ENCODE measurements at regions not wholly inside any gene's neighbourhood (a gene's known extent, or its start where the extent isn't known, plus 50 kb on each side); places are given as distances from the start of the nearest gene placed in this dataset.
A peak's percentile ranks its signal among the peaks of the same experiment; 100 is the strongest.

DNA sequence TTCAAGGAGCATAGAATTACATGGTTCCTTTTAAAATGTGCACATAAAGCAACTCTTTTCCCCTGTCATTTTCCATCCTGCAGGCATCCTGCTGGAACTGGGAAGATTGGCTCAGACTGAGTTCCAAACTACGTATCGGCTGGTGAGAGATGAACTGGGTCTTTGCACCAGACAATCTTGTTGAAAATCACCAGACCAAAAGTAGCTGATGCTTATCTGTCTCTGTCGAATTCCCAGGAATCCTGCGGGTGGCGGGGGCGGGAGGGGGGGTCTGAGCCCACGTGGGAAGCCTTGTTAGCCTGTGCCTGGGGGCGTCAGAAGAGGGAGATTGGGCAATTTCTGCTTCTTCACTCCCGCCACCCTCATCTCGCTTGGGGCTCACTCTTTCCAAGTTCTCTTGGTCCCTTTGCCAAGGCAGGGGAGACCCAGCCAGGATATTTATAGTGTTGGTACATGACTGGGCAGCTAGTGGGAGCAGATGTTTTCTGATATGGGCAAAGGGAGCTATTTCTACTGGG lies 90.1 kb upstream of the SLC25A33 start:
- Histone ChIP-seq H3K4me2 (ENCODE audit: low read depth, low read length) (peak overlapping the region; percentile 71), H3K27ac (ENCODE audit: extremely low read length, insufficient read depth, low read length) (no peak overlapping the region), H3K36me3 (replicated peaks in 1 of 2; ENCODE audit: control insufficient read depth in 1 of 2, insufficient read depth in 2 of 2, low read length in 2 of 2) (no peaks in the 10 kb centered on the region), H4K20me1 (ENCODE audit: insufficient read depth, low read length) (no peaks in the 10 kb centered on the region), H3K79me2 (ENCODE audit: insufficient read depth, low read length) (no peaks in the 10 kb centered on the region), H3K4me1 (ENCODE audit: insufficient read depth, low read length) (peaks cover 80% of the 10 kb centered on the region), H3K9ac (ENCODE audit: insufficient read depth, low read depth, low read length) (no peak overlapping the region; the same call in 1 of the 2 replicates), H3K27me3 (ENCODE audit: control insufficient read depth in 1 of 2, insufficient read depth in 2 of 2, low read length in 2 of 2) (no peaks in the 10 kb centered on the region; a peak in 1 of 5 replicates), H2AFZ (ENCODE audit: low read length) (no peak overlapping the region), H3K9me3 (ENCODE audit: low read length) (no peaks in the 10 kb centered on the region), H3K4me3 (replicated peaks in 1 of 3; ENCODE audit: insufficient read depth in 1 of 3, low read depth in 2 of 3, low read length in 3 of 3) (peak overlapping the region in 1 of 3 experiments; percentile 40; a peak in 1 of 6 replicates)
- FAIRE-seq (peak; percentile 72), ATAC-seq (no peak; the same call in 2 of the 3 replicates), DNase-seq (ENCODE audit: low spot score) (peak; percentile 21)
- in situ Hi-C loops (cut with HindIII; ENCODE audit: extremely low pct_ligation_motif_present, low pct_unique_long_range_greater_than_20kb): no loop called here
- BruUV-seq (replicated peaks): no TSS peak
- intact Hi-C loops (cut with micrococcal nuclease; ENCODE audit: unreplicated experiment): loop anchor here (2.0 kb wide), 1 partner anchor 20 kb away; no protein-coding TSS in a partner anchor
- POLR2A ChIA-PET: interaction anchor here (1.2 to 1.8 kb wide), 2 partner anchors 9 to 11 kb away, joined by 3 to 6 read pairs; no protein-coding TSS in a partner anchor
- WGBS (ENCODE audit: low lambda C conversion rate): 6% methylated on average over 10 of the region's 10 CpGs
- TF ChIP-seq, protein P1, sequence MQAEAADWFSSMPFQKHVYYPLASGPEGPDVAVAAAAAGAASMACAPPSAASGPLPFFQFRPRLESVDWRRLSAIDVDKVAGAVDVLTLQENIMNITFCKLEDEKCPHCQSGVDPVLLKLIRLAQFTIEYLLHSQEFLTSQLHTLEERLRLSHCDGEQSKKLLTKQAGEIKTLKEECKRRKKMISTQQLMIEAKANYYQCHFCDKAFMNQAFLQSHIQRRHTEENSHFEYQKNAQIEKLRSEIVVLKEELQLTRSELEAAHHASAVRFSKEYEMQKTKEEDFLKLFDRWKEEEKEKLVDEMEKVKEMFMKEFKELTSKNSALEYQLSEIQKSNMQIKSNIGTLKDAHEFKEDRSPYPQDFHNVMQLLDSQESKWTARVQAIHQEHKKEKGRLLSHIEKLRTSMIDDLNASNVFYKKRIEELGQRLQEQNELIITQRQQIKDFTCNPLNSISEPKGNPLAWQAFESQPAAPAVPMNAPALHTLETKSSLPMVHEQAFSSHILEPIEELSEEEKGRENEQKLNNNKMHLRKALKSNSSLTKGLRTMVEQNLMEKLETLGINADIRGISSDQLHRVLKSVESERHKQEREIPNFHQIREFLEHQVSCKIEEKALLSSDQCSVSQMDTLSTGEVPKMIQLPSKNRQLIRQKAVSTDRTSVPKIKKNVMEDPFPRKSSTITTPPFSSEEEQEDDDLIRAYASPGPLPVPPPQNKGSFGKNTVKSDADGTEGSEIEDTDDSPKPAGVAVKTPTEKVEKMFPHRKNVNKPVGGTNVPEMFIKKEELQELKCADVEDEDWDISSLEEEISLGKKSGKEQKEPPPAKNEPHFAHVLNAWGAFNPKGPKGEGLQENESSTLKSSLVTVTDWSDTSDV (CRISPR knock-in tag; IDR thresholded peaks at IDR 0.05): no peak
- TF ChIP-seq FOXK1 (CRISPR knock-in tag; IDR thresholded peaks at IDR 0.05; ENCODE audit: borderline replicate concordance, low read depth): no peak
- TF ChIP-seq, protein P2, sequence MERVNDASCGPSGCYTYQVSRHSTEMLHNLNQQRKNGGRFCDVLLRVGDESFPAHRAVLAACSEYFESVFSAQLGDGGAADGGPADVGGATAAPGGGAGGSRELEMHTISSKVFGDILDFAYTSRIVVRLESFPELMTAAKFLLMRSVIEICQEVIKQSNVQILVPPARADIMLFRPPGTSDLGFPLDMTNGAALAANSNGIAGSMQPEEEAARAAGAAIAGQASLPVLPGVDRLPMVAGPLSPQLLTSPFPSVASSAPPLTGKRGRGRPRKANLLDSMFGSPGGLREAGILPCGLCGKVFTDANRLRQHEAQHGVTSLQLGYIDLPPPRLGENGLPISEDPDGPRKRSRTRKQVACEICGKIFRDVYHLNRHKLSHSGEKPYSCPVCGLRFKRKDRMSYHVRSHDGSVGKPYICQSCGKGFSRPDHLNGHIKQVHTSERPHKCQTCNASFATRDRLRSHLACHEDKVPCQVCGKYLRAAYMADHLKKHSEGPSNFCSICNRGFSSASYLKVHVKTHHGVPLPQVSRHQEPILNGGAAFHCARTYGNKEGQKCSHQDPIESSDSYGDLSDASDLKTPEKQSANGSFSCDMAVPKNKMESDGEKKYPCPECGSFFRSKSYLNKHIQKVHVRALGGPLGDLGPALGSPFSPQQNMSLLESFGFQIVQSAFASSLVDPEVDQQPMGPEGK (CRISPR knock-in tag; IDR thresholded peaks at IDR 0.05): peak; percentile 40
- CTCF ChIA-PET (ENCODE audit: low intra/inter-chr PET ratio, low total read pairs): no interaction called here
